Ishikawa (cell line): ENCODE measurements at regions not wholly inside any gene's neighbourhood (a gene's known extent, or its start where the extent isn't known, plus 50 kb on each side); places are given as distances from the start of the nearest gene placed in this dataset.

Source experiments
- CEBPB ChIP-seq: IDR thresholded peaks from 2 replicates; pipeline ENCODE4 v1.6.1; 2012
- CREB1 ChIP-seq: IDR thresholded peaks from 2 replicates; pipeline ENCODE4 v1.6.1; 2012; ENCODE audit warnings: low read depth
- EGR1 ChIP-seq: IDR thresholded peaks from 2 replicates; pipeline ENCODE4 v1.6.1; 2012
- EP300 ChIP-seq: IDR thresholded peaks from 2 replicates; pipeline ENCODE4 v1.6.1; 2012; ENCODE audit warnings: borderline replicate concordance
- FOXM1 ChIP-seq: IDR thresholded peaks from 2 replicates; pipeline ENCODE4 v1.6.1; 2012; ENCODE audit warnings: low read depth, borderline replicate concordance
- NFIC ChIP-seq: IDR thresholded peaks from 2 replicates; pipeline ENCODE4 v1.6.1; 2012
- RAD21 ChIP-seq: IDR thresholded peaks from 2 replicates; pipeline ENCODE4 v1.6.1; 2012; ENCODE audit warnings: low read depth
- TAF1 ChIP-seq: IDR thresholded peaks from 2 replicates; pipeline ENCODE4 v1.6.1; 2012; ENCODE audit warnings: low read depth, mild to moderate bottlenecking
- TCF12 ChIP-seq: IDR thresholded peaks from 2 replicates; pipeline ENCODE4 v1.6.1; 2012; ENCODE audit warnings: low read depth
- TEAD4 ChIP-seq: IDR thresholded peaks from 2 replicates; pipeline ENCODE4 v1.6.1; 2012
- YY1 ChIP-seq: IDR thresholded peaks from 2 replicates; pipeline ENCODE4 v1.6.1; 2012; ENCODE audit warnings: low read depth
- ZBTB7A ChIP-seq: IDR thresholded peaks from 2 replicates; pipeline ENCODE4 v1.6.1; 2012; ENCODE audit warnings: low read depth
- TF ChIP-seq, protein P1 (sequence below): IDR thresholded peaks from 2 replicates; pipeline ENCODE4 v1.6.1; 2012
- TF ChIP-seq, protein P2 (sequence below): IDR thresholded peaks from 2 replicates; pipeline ENCODE4 v1.6.1; 2012; ENCODE audit warnings: low read depth, mild to moderate bottlenecking
- TF ChIP-seq, protein P3 (sequence below): IDR thresholded peaks from 2 replicates; pipeline ENCODE4 v1.6.1; 2012

DNA sequence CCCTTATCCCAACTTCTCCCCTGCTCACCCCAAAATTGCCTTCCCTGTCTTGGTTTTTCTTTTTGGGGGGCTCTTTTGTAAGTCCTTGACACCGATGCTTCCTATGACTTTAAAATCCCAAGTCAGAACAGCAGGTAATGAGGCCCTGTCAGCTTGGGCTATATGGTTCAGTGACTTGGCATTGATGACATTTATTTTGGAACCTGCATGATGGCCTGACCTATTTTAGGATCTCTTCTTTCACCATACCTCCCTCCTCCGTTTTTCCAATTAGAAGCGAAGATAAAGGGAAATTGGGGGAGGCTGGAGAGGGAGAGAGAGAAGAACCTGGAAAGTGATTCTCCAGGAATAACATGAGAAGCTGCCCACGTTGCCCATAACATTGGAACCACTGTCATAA is 424.9 kb upstream of the AUTS2 start:
- TF ChIP-seq EGR1: no peak
- TF ChIP-seq RAD21: no peak
- no peak for TF ChIP-seq EP300
- TF ChIP-seq, protein P1, sequence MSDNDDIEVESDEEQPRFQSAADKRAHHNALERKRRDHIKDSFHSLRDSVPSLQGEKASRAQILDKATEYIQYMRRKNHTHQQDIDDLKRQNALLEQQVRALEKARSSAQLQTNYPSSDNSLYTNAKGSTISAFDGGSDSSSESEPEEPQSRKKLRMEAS: no peak
- no peak for TF ChIP-seq NFIC
- TF ChIP-seq ZBTB7A: no peak
- no peak for TF ChIP-seq TCF12
- TF ChIP-seq, protein P2, sequence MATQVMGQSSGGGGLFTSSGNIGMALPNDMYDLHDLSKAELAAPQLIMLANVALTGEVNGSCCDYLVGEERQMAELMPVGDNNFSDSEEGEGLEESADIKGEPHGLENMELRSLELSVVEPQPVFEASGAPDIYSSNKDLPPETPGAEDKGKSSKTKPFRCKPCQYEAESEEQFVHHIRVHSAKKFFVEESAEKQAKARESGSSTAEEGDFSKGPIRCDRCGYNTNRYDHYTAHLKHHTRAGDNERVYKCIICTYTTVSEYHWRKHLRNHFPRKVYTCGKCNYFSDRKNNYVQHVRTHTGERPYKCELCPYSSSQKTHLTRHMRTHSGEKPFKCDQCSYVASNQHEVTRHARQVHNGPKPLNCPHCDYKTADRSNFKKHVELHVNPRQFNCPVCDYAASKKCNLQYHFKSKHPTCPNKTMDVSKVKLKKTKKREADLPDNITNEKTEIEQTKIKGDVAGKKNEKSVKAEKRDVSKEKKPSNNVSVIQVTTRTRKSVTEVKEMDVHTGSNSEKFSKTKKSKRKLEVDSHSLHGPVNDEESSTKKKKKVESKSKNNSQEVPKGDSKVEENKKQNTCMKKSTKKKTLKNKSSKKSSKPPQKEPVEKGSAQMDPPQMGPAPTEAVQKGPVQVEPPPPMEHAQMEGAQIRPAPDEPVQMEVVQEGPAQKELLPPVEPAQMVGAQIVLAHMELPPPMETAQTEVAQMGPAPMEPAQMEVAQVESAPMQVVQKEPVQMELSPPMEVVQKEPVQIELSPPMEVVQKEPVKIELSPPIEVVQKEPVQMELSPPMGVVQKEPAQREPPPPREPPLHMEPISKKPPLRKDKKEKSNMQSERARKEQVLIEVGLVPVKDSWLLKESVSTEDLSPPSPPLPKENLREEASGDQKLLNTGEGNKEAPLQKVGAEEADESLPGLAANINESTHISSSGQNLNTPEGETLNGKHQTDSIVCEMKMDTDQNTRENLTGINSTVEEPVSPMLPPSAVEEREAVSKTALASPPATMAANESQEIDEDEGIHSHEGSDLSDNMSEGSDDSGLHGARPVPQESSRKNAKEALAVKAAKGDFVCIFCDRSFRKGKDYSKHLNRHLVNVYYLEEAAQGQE: no peak
- TF ChIP-seq TEAD4: no peak
- no peak for TF ChIP-seq CEBPB
- TF ChIP-seq, protein P3, sequence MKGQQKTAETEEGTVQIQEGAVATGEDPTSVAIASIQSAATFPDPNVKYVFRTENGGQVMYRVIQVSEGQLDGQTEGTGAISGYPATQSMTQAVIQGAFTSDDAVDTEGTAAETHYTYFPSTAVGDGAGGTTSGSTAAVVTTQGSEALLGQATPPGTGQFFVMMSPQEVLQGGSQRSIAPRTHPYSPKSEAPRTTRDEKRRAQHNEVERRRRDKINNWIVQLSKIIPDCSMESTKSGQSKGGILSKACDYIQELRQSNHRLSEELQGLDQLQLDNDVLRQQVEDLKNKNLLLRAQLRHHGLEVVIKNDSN: no peak
- TF ChIP-seq FOXM1: no peak
- no peak for TF ChIP-seq TAF1
- TF ChIP-seq YY1: no peak
- no peak for TF ChIP-seq CREB1

DNA sequence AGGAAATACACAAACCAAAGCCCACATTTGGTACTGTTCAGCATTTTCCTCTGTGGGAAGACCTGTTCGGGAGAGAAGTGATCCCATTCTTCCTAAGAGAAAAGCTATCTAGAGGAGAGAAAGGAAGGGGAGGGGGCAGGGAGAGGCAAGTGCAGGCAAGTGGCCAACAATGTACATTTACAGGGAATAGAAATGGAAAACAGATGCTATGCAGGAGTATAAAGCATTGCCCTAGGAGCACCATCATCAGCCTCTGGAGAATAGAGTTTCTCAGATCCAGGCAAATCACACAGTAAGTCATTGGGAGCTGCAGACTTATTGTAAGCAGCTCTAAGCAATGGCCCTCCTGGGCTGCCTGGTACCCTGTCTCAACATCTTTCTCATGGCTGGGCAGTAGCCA is 424.4 kb upstream of the AUTS2 start:
- TF ChIP-seq, protein P1: no peak
- no peak for TF ChIP-seq FOXM1
- TF ChIP-seq YY1: no peak
- TF ChIP-seq CREB1: no peak
- no peak for TF ChIP-seq TEAD4
- TF ChIP-seq TCF12: no peak
- TF ChIP-seq CEBPB: no peak
- no peak for TF ChIP-seq TAF1
- TF ChIP-seq NFIC: no peak

DNA sequence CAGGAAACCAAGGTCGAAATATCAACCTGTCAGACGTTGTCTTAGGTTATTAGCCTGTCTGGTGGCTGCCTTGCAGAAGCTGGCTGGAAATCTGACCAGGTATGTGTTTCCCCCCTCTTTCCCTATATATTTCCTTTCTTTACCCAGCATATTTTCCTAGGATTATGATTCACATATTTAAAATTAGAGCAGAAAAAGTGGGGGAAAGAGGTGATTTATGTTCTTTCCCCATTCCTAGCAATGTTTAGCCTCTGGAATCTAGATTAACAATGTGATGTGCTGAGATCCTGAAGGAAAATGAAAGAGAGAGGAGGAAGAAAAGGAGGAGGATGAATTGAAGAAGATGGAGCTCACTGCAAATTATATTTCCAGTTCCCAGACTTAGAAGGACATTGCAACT is 421.4 kb upstream of the AUTS2 start:
- no peak for TF ChIP-seq TCF12
- TF ChIP-seq CEBPB: no peak
- TF ChIP-seq FOXM1: no peak
- TF ChIP-seq, protein P3: no peak

DNA sequence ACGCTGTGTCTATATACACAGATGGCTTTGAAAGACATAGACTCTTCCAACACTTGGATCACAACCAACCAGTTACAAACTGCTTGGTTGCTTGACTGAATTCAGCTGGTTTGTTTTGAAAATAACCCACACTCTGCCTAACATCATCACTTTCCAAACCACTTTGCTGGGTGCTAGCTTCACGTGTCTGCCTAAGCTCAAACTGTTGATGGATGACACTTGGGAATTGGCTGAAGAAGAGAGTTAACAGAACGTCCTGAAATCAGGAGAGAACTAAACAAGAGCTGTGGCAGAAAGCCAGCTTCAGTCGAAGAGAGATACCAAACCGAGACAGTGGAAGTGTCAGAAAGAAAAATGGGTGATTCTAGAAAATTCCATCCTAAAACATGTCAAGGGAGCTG is 420.8 kb upstream of the AUTS2 start:
- TF ChIP-seq ZBTB7A: no peak
- no peak for TF ChIP-seq TAF1
- TF ChIP-seq, protein P3: no peak
- no peak for TF ChIP-seq FOXM1
- TF ChIP-seq CREB1: no peak
- no peak for TF ChIP-seq NFIC

DNA sequence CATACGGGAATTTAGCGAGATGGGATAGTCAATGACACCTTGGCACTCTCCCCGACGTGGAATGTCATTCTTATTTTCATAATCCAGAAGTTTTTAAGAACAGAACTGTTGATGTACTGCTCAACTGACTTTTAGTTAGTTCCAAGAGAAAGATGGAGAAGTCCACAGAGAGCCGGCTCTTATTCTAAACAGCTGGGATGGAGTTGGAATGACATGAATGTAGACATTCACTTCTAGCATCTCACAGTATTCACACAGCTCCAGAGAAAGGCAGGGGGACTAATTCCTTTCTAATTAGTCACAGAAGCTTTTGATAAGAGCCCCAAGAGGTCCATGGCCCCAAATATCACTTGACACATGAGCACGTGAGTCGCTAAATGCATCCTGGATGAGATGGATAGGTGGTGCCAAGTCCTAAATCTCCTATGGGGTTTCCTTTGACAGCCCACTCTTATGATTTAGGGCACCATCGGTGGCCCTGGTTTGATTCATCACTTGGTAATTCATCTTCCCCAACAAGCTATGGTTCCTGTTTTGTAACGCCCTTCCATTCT is 420.3 kb upstream of the AUTS2 start:
- TF ChIP-seq EP300 (no peak), YY1 (no peak), TAF1 (no peak), CREB1 (no peak), EGR1 (no peak), TEAD4 (no peak), NFIC (no peak), FOXM1 (no peak), ZBTB7A (no peak), CEBPB (no peak), TCF12 (no peak), RAD21 (no peak)
- TF ChIP-seq, protein P2: no peak
- TF ChIP-seq, protein P3: no peak
- TF ChIP-seq, protein P1: no peak

DNA sequence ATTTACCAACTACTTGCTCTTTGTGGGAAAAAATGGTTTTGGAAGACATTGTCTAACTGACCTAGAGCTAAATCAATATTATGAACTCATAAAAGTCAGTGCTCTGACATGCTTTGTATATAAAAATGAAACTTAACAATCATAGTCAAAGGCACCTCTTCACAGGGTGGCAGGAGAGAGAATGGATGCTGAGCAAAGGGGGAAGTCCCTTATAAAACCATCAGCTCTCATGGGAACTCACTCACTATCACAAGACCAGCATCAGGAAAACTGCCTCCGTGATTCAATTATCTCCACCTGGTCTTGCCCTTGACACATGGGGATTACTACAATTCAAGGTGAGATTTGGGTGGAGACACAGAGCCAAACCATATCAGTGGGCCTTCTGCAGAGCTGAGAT is 417.6 kb upstream of the AUTS2 start:
- TF ChIP-seq, protein P3: no peak
- TF ChIP-seq CREB1: no peak
- no peak for TF ChIP-seq EGR1
- TF ChIP-seq FOXM1: no peak
- TF ChIP-seq ZBTB7A: no peak
- no peak for TF ChIP-seq TAF1
- TF ChIP-seq CEBPB: no peak
- TF ChIP-seq TEAD4: no peak
- no peak for TF ChIP-seq NFIC
- TF ChIP-seq EP300: no peak
- TF ChIP-seq, protein P2: no peak
- TF ChIP-seq RAD21: no peak
- no peak for TF ChIP-seq TCF12
- TF ChIP-seq, protein P1: no peak
- no peak for TF ChIP-seq YY1
